Nephron (organoid): ENCODE measurements at regions not wholly inside any gene's neighbourhood (a gene's known extent, or its start where the extent isn't known, plus 50 kb on each side); places are given as distances from the start of the nearest gene placed in this dataset.

Experiments
- H3K27ac Mint-ChIP-seq, 3 experiments: 2 replicates each; pipeline ENCODE4 v1.8.0; 2020; ENCODE audit warnings: mixed read lengths in 3 of 3, mild to moderate bottlenecking in 2 of 3, moderate library complexity in 1 of 3
- H3K27me3 Mint-ChIP-seq: 2 replicates; pipeline ENCODE4 v1.8.0; 2021; ENCODE audit warnings: low read depth, mild to moderate bottlenecking, moderate library complexity, mixed read lengths
- H3K36me3 Mint-ChIP-seq: 2 replicates; pipeline ENCODE4 v1.8.0; 2020; ENCODE audit warnings: low read depth, mixed read lengths
- H3K4me1 Mint-ChIP-seq: 2 replicates; pipeline ENCODE4 v1.8.0; 2020; ENCODE audit warnings: mixed read lengths
- H3K4me3 Mint-ChIP-seq, 3 experiments: 2 replicates each; pipeline ENCODE4 v1.8.0; 2020; ENCODE audit warnings: mild to moderate bottlenecking in 3 of 3, mixed read lengths in 3 of 3, moderate library complexity in 2 of 3
- H3K9me3 Mint-ChIP-seq: 2 replicates; pipeline ENCODE4 v1.8.0; 2020; ENCODE audit warnings: mixed read lengths
- TF ChIP-seq, protein P1 (sequence below), 3 experiments: fragments of 200-600 bp; sonication (generic); IDR thresholded peaks; one replicate each; pipeline ENCODE4 v1.5.0; 2021; ENCODE audit warnings: antibody characterized with exemption in 3 of 3; ENCODE audit not compliant: unreplicated experiment in 3 of 3

DNA sequence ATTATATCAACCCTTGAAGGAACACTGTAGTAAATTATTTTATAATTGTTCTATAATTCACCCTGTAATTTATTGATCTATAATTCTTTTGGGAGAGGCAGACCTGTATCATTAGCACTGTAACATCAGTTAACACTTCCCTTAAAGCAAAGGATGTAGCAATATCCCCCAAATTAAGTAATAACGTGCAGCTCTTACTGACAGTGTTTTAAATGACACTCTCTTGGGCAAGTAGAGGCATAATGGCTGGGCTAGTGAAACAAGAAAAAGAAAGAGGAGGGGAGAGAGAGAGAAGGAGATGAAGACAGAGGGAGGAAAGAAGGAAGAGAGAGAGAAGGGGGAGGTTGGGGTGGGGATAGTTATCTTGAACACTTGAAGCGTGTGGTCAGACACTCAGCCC lies 161.0 kb upstream of the RNF32 start:
- no peak overlapping the region for H3K4me3 Mint-ChIP-seq
- peaks cover 2% of the 10 kb centered on the region for H3K9me3 Mint-ChIP-seq
- no peaks in the 10 kb centered on the region for H3K36me3 Mint-ChIP-seq
- H3K27me3 Mint-ChIP-seq, result peaks cover 26% of the 10 kb centered on the region
- no peak overlapping the region for H3K27ac Mint-ChIP-seq
- TF ChIP-seq, protein P1, sequence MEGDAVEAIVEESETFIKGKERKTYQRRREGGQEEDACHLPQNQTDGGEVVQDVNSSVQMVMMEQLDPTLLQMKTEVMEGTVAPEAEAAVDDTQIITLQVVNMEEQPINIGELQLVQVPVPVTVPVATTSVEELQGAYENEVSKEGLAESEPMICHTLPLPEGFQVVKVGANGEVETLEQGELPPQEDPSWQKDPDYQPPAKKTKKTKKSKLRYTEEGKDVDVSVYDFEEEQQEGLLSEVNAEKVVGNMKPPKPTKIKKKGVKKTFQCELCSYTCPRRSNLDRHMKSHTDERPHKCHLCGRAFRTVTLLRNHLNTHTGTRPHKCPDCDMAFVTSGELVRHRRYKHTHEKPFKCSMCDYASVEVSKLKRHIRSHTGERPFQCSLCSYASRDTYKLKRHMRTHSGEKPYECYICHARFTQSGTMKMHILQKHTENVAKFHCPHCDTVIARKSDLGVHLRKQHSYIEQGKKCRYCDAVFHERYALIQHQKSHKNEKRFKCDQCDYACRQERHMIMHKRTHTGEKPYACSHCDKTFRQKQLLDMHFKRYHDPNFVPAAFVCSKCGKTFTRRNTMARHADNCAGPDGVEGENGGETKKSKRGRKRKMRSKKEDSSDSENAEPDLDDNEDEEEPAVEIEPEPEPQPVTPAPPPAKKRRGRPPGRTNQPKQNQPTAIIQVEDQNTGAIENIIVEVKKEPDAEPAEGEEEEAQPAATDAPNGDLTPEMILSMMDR (IDR thresholded peaks at IDR 0.05; ENCODE audit: unreplicated experiment in 3 of 3), result no peak
- H3K4me1 Mint-ChIP-seq, result no peaks in the 10 kb centered on the region

DNA sequence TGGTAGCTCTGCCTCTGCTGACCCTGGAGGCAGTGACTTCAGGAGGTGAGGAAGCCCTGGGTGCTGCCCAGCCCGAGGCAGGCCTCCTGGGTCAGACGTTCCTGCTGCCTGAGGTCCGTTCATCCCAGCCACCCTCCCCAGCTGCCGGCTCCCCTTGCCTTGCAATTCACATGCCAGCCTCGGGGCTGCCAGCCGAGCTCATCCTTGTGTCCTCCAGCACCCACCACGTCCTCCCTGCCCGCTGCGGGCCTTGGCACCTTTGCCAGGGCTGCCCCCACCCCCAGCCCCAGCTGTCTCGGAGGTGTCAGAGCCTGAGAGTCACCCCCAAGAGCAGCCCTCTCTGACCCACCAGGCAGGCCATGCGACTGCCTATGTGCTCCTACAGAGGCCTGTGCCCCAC lies 162.1 kb upstream of the RNF32 start:
- TF ChIP-seq, protein P1 (IDR thresholded peaks at IDR 0.05; ENCODE audit: unreplicated experiment in 3 of 3), result no peak
- peaks cover 2% of the 10 kb centered on the region for H3K9me3 Mint-ChIP-seq
- H3K4me1 Mint-ChIP-seq, result no peaks in the 10 kb centered on the region
- no peak overlapping the region for H3K4me3 Mint-ChIP-seq
- H3K27ac Mint-ChIP-seq, result no peak overlapping the region
- H3K27me3 Mint-ChIP-seq, result peaks cover 25% of the 10 kb centered on the region
- no peaks in the 10 kb centered on the region for H3K36me3 Mint-ChIP-seq

DNA sequence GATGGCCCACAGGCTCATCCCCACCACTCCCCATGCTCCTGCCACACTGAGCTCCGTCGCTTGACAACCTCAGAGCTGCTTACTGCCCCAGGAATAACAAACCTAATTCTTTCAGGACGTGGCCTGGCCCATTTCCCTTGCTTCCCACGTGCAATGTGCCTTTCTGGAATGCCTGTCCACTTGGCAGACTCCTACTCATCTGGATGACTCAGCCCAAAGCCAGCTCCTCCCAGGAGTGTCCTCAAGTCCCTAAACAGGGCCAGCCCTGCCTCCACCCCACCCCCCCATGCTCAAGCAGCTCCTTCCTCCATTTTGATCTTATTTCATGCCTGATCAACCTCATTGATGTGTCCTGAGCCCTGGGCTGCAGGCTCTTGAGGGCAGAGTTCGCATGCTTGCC lies 164.9 kb upstream of the RNF32 start:
- H3K9me3 Mint-ChIP-seq, result peaks cover 2% of the 10 kb centered on the region
- peaks cover 5% of the 10 kb centered on the region for H3K36me3 Mint-ChIP-seq
- H3K27me3 Mint-ChIP-seq, result peaks cover 28% of the 10 kb centered on the region
- TF ChIP-seq, protein P1 (IDR thresholded peaks at IDR 0.05; ENCODE audit: unreplicated experiment in 3 of 3), result no peak
- H3K4me3 Mint-ChIP-seq, result no peak overlapping the region
- no peaks in the 10 kb centered on the region for H3K4me1 Mint-ChIP-seq
- H3K27ac Mint-ChIP-seq, result no peak overlapping the region

DNA sequence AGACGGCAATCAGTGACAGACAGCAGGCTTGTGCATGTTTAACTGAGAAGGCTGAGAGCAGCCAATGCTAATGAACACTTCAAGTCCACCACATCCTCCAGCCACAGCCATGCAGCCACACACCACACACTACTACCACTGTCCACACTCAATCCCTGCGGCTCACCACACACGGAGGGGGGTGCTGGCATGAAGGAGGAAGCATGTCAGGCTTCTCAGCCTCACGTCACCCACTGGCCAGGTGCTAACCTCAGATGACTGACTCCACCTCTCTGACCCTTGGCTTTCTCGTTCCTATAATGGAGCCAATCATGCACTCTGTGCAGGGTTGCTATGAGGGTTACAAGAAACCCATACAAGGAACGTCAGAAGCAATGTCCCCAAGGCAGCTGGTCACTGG lies 165.4 kb upstream of the RNF32 start:
- Mint-ChIP-seq H3K9me3 (peaks cover 2% of the 10 kb centered on the region), H3K27ac (no peak overlapping the region), H3K4me3 (no peak overlapping the region), H3K27me3 (peaks cover 28% of the 10 kb centered on the region), H3K4me1 (no peaks in the 10 kb centered on the region), H3K36me3 (peaks cover 5% of the 10 kb centered on the region)
- TF ChIP-seq, protein P1 (IDR thresholded peaks at IDR 0.05; ENCODE audit: unreplicated experiment in 3 of 3), result no peak

DNA sequence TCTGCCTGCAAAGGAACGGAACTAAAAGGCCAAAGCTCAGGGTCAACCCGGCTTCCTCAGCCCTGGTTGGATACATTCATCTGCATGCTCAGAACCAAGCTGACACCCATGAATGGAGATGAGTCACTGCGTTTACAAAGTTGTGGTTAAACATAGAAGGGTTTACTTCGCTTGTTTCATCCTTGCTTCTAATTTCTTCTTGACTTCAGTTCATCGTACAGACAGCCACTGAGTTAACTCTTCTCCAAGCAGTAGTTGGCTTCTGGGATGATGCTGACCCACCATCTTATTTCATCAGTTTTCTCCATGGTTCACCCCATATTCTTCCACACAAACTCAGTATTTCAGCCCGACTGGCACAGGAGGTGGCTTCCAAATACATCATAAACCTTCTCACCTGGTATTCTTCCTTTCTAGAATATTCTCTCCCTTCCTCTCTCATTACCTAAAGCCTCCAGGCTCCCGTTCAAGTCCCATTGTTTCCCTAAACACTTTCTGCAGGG lies 166.3 kb upstream of the RNF32 start:
- Mint-ChIP-seq H3K4me1 (no peaks in the 10 kb centered on the region), H3K4me3 (no peak overlapping the region), H3K27me3 (peaks cover 28% of the 10 kb centered on the region), H3K27ac (no peak overlapping the region), H3K36me3 (peaks cover 5% of the 10 kb centered on the region), H3K9me3 (peaks cover 2% of the 10 kb centered on the region)
- TF ChIP-seq, protein P1 (IDR thresholded peaks at IDR 0.05; ENCODE audit: unreplicated experiment in 3 of 3), result no peak

DNA sequence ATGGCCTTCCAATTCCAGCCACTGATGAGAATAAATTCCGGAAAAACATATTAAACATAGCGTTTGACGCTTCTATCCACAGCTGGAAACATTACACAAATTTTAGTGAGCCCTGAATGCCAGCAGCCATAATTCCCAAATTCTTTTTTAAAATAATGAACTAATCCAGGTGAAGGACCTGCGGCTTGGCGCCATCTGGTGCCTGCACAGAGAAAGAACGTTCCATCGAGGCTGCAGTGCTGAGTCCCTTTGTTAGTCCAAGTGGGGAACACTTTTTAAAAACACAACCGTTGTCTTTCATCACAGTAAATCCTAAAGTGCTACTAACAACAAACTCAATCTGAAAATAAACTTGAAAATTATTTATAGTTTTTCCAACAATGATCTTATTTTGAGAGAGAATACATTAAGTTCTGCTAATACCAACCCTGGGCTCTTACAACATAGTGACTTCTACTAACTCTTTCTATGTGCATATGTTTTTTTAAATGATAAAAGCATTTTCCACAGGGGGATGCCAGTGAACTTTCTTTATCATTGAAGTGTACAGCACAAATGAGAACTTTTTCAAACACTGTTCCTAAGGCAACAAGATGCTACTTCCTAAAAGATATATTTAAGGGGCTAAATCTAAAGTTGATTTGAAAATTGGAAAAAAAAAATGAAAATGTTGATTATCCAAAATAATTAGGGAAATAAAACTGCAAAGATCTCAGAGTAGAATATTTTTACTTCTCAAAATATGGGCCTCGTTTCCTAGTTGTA lies 166.9 kb upstream of the RNF32 start:
- Mint-ChIP-seq H3K36me3 (peaks cover 5% of the 10 kb centered on the region), H3K9me3 (peaks cover 2% of the 10 kb centered on the region), H3K27ac (no peak overlapping the region), H3K4me1 (no peaks in the 10 kb centered on the region), H3K27me3 (peaks cover 25% of the 10 kb centered on the region), H3K4me3 (no peak overlapping the region)
- TF ChIP-seq, protein P1 (IDR thresholded peaks at IDR 0.05; ENCODE audit: unreplicated experiment in 3 of 3), result peak; percentile 71 to 88 (median 80)
